HepG2 (cell line): ENCODE measurements at regions not wholly inside any gene's neighbourhood (a gene's known extent, or its start where the extent isn't known, plus 50 kb on each side); places are given as distances from the start of the nearest gene placed in this dataset.

Experiments used
- ATAC-seq: fragments of 200-7000 bp; cut with Tn5 transposase; 3 replicates; pipeline ENCODE4 v1.9.1; 2020; ENCODE audit warnings: mild to moderate bottlenecking, moderate library complexity
- BruUV-seq: library from RNA; stranded (reverse); fragments of 400-500 nt; replicated peaks from 2 replicates; lab custom pipeline; 2021; lab: Mats Ljungman, UMichigan
- CTCF ChIA-PET: fragments of 300-600 bp; formaldehyde crosslinking; extraction: SDS; loops from one replicate; lab custom pipeline; 2021; ENCODE audit warnings: low total read pairs, inconsistent platforms, low intra/inter-chr PET ratio; lab: Yijun Ruan, JAX
- POLR2A ChIA-PET: fragments of 350-600 bp; sonication (Branson Sonifier 250); formaldehyde crosslinking; loops from one replicate; lab custom pipeline; 2020; ENCODE audit warnings: antibody characterized with exemption, inconsistent platforms; lab: Yijun Ruan, JAX
- DNase-seq: peaks from one replicate; pipeline ENCODE4 v3.0.0-alpha.2; 2015; ENCODE audit warnings: low spot score
- FAIRE-seq: peaks from 3 replicates; lab custom pipeline; 2011; peaks lifted over from hg19 to GRCh38; lab: Jason Lieb, UNC
- H2AFZ ChIP-seq: one replicate; pipeline ENCODE4 v1.6.1; 2011; ENCODE audit warnings: low read length, inconsistent platforms
- H3K27ac ChIP-seq: fragments of 300-600 bp; 3 replicates; pipeline ENCODE4 v1.8.0; 2011; ENCODE audit warnings: mixed run types, mild to moderate bottlenecking, mixed read lengths, low read length, inconsistent platforms; ENCODE audit not compliant: insufficient read depth; ENCODE audit errors: extremely low read length
- H3K27me3 ChIP-seq, 2 experiments: fragments of 200-600 bp in 1 of 2; 2 replicates in 1 of 2; 3 replicates in 1 of 2; pipeline versions ENCODE4 v1.6.0 to v1.8.0; 2011; ENCODE audit warnings: low read length in 2 of 2, mild to moderate bottlenecking in 2 of 2, moderate library complexity in 2 of 2, inconsistent platforms in 1 of 2; ENCODE audit not compliant: insufficient read depth in 2 of 2, control insufficient read depth in 1 of 2
- H3K36me3 ChIP-seq, 2 experiments: fragments of 200-600 bp in 1 of 2; replicated peaks in 1 of 2; 2 replicates in 1 of 2; 3 replicates in 1 of 2; pipeline versions ENCODE4 v1.5.1 to v1.8.0; 2011; ENCODE audit warnings: low read length in 2 of 2, inconsistent platforms in 1 of 2; ENCODE audit not compliant: insufficient read depth in 2 of 2, control insufficient read depth in 1 of 2
- H3K4me1 ChIP-seq: 2 replicates; pipeline ENCODE4 v1.5.1; 2012; ENCODE audit warnings: low read length, inconsistent platforms; ENCODE audit not compliant: insufficient read depth
- H3K4me2 ChIP-seq: 2 replicates; pipeline ENCODE4 v1.6.0; 2011; ENCODE audit warnings: low read depth, low read length, inconsistent platforms
- H3K4me3 ChIP-seq, 3 experiments: fragments of 200-600 bp in 1 of 3; sonication (generic), shearing (Covaris generic) in 1 of 3; replicated peaks in 1 of 3; 2 replicates each; pipeline ENCODE4 v1.5.1; 2011 to 2016; ENCODE audit warnings: low read length in 3 of 3, inconsistent platforms in 2 of 3, low read depth in 2 of 3, mild to moderate bottlenecking in 2 of 3, control low read depth in 1 of 3, mixed read lengths in 1 of 3; ENCODE audit not compliant: insufficient read depth in 1 of 3
- H3K79me2 ChIP-seq: one replicate; pipeline ENCODE4 v1.6.1; 2011; ENCODE audit warnings: low read length, inconsistent platforms; ENCODE audit not compliant: insufficient read depth
- H3K9ac ChIP-seq: 2 replicates; pipeline ENCODE4 v1.6.0; 2011; ENCODE audit warnings: mild to moderate bottlenecking, low read depth, low read length, inconsistent platforms; ENCODE audit not compliant: insufficient read depth
- H3K9me3 ChIP-seq: 2 replicates; pipeline ENCODE4 v1.5.1; 2012; ENCODE audit warnings: mild to moderate bottlenecking, low read length
- H4K20me1 ChIP-seq: 2 replicates; pipeline ENCODE4 v1.6.0; 2011; ENCODE audit warnings: inconsistent platforms, mild to moderate bottlenecking, low read length, moderate library complexity; ENCODE audit not compliant: insufficient read depth
- EED ChIP-seq: sonication (generic); formaldehyde crosslinking; IDR thresholded peaks from 2 replicates; pipeline ENCODE4 v1.5.0; 2020; ENCODE audit warnings: mild to moderate bottlenecking, missing genetic modification reagents
- NFE2L1 ChIP-seq: sonication (generic); formaldehyde crosslinking; IDR thresholded peaks from 2 replicates; pipeline ENCODE4 v1.4.0; 2020; ENCODE audit warnings: missing genetic modification reagents, mild to moderate bottlenecking, borderline replicate concordance
- PHF20 ChIP-seq: sonication (generic); formaldehyde crosslinking; IDR thresholded peaks from 2 replicates; pipeline ENCODE4 v1.5.0; 2020; ENCODE audit warnings: mild to moderate bottlenecking, missing genetic modification reagents
- ZNF3 ChIP-seq: IDR thresholded peaks from 2 replicates; pipeline ENCODE4 v1.7.0; 2017; ENCODE audit warnings: inconsistent platforms
- WGBS: methylation state at CpG from one replicate; pipeline ENCODE4 v1.1.6; 2017; ENCODE audit warnings: low lambda C conversion rate; 5-methylcytosine and 5-hydroxymethylcytosine counted together
- in situ Hi-C: cut with HindIII; loops from 2 replicates; pipeline ENCODE4 v1.10.0; 2017; ENCODE audit warnings: low pct_unique_long_range_greater_than_20kb; ENCODE audit not compliant: extremely low pct_ligation_motif_present
- intact Hi-C: fragments of 100-400 bp; cut with micrococcal nuclease; formaldehyde crosslinking; loops from one replicate; pipeline ENCODE4 v1.10.0; 2022; ENCODE audit not compliant: unreplicated experiment
- TF ChIP-seq, protein P1 (sequence below): sonication (generic); formaldehyde crosslinking; IDR thresholded peaks from 2 replicates; pipeline ENCODE4 v1.5.1; 2020; ENCODE audit warnings: mild to moderate bottlenecking, missing genetic modification reagents, borderline replicate concordance

DNA sequence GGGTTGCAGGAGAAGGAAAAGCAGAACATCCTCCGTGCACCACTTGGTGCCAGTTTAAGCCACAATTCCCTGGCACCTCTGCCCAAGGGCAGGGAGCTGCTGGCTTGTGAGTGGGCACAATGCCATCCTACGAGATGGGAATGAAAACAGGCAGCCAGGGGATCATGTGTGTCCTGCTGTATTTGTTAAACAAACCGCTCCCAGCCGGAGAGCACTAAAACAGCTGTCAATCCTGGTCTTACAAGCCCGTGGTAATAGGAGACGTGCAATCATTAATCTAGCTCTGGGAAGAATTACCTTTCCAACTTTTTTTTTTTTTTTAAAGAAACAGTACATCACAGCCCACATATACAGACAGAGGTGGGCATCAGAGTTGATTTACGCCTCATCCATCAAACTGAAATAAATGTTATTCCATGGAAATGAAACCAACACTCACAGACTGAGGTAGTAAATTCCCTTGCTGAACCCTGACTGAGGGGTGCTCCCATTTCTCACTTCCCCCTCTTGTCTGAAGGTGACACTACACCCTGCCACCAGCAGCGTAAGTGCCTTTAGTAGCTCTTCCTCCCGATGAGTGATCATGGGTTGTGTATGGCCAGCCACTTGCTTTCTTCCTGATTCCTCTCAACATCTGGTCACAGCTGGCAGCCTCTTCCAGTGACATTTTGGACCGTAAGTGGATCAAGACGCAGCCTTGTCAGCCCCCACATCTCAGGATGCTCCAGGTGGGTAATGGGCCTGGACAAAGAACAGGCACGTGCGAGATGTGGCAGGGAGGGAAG is 143.8 kb downstream of the TEX36 start:
- TF ChIP-seq NFE2L1, result no peak
- TF ChIP-seq PHF20 (CRISPR knock-in tag), result no peak
- TF ChIP-seq EED, result no peak
- no peak for TF ChIP-seq ZNF3 (CRISPR knock-in tag)
- TF ChIP-seq, protein P1, sequence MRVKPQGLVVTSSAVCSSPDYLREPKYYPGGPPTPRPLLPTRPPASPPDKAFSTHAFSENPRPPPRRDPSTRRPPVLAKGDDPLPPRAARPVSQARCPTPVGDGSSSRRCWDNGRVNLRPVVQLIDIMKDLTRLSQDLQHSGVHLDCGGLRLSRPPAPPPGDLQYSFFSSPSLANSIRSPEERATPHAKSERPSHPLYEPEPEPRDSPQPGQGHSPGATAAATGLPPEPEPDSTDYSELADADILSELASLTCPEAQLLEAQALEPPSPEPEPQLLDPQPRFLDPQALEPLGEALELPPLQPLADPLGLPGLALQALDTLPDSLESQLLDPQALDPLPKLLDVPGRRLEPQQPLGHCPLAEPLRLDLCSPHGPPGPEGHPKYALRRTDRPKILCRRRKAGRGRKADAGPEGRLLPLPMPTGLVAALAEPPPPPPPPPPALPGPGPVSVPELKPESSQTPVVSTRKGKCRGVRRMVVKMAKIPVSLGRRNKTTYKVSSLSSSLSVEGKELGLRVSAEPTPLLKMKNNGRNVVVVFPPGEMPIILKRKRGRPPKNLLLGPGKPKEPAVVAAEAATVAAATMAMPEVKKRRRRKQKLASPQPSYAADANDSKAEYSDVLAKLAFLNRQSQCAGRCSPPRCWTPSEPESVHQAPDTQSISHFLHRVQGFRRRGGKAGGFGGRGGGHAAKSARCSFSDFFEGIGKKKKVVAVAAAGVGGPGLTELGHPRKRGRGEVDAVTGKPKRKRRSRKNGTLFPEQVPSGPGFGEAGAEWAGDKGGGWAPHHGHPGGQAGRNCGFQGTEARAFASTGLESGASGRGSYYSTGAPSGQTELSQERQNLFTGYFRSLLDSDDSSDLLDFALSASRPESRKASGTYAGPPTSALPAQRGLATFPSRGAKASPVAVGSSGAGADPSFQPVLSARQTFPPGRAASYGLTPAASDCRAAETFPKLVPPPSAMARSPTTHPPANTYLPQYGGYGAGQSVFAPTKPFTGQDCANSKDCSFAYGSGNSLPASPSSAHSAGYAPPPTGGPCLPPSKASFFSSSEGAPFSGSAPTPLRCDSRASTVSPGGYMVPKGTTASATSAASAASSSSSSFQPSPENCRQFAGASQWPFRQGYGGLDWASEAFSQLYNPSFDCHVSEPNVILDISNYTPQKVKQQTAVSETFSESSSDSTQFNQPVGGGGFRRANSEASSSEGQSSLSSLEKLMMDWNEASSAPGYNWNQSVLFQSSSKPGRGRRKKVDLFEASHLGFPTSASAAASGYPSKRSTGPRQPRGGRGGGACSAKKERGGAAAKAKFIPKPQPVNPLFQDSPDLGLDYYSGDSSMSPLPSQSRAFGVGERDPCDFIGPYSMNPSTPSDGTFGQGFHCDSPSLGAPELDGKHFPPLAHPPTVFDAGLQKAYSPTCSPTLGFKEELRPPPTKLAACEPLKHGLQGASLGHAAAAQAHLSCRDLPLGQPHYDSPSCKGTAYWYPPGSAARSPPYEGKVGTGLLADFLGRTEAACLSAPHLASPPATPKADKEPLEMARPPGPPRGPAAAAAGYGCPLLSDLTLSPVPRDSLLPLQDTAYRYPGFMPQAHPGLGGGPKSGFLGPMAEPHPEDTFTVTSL (CRISPR knock-in tag), result no peak
- in situ Hi-C loops, result no loop called here
- no peaks in the 10 kb centered on the region for H3K79me2 ChIP-seq
- FAIRE-seq (no peak), ATAC-seq (no peak), DNase-seq (no peak)
- no peaks in the 10 kb centered on the region for H3K9me3 ChIP-seq
- no peak overlapping the region for H3K9ac ChIP-seq
- intact Hi-C loops, result no loop called here
- no peak overlapping the region for H3K4me3 ChIP-seq
- BruUV-seq, result no TSS peak
- H3K36me3 ChIP-seq, result no peaks in the 10 kb centered on the region
- H3K4me1 ChIP-seq, result no peaks in the 10 kb centered on the region
- H3K27me3 ChIP-seq, result peaks cover 3 to 59% of the 10 kb centered on the region in 2 experiments
- no peaks in the 10 kb centered on the region for H4K20me1 ChIP-seq
- 24% methylated on average over 13 of the region's 13 CpGs for WGBS
- no peak overlapping the region for H3K27ac ChIP-seq
- no peak overlapping the region for H3K4me2 ChIP-seq
- POLR2A ChIA-PET, result no interaction called here
- CTCF ChIA-PET, result no interaction called here
- no peak overlapping the region for H2AFZ ChIP-seq
